Effector CD4-positive, alpha-beta T cell (primary cell): ENCODE measurements at regions not wholly inside any gene's neighbourhood (a gene's known extent, or its start where the extent isn't known, plus 50 kb on each side); places are given as distances from the start of the nearest gene placed in this dataset.
"Not testable (repeated sequence)": the region's sequence is repeated elsewhere in the genome, so short reads cannot be mapped to it uniquely, and the experiment has no call there.

Experiments used
- DNase-seq: peaks from one replicate; pipeline ENCODE4 v3.0.0-alpha.2; 2020

- DNase-seq, result no peak
Measured at GRCh38 chr5:163185315-163185714, 252.1 kb upstream of the CCNG1 start.

GRCh38 chr5:163189023-163189553 lies 248.3 kb upstream of the CCNG1 start:
- no peak for DNase-seq

GRCh38 chr5:163190283-163190682 lies 247.1 kb upstream of the CCNG1 start:
- DNase-seq, result no peak

GRCh38 chr5:163190784-163191183 lies 246.6 kb upstream of the CCNG1 start:
- no peak for DNase-seq

- DNase-seq, result no peak
Measured at GRCh38 chr5:163193886-163194285, 243.5 kb upstream of the CCNG1 start.

- DNase-seq, result no peak
Measured at GRCh38 chr5:163205645-163206044, 231.8 kb upstream of the CCNG1 start.

- no peak for DNase-seq
Measured at GRCh38 chr5:163221581-163221980, 215.8 kb upstream of the CCNG1 start.

GRCh38 chr5:163222982-163223381 lies 214.4 kb upstream of the CCNG1 start:
- DNase-seq, result no peak

- no peak for DNase-seq
Measured at GRCh38 chr5:163244445-163244987, 192.9 kb upstream of the CCNG1 start.

GRCh38 chr5:163245584-163245983 lies 191.8 kb upstream of the CCNG1 start:
- DNase-seq, result no peak

- no peak for DNase-seq
Measured at GRCh38 chr5:163248333-163248732, 189.1 kb upstream of the CCNG1 start.

- no peak for DNase-seq
Measured at GRCh38 chr5:163248871-163249270, 188.5 kb upstream of the CCNG1 start.

- DNase-seq, result no peak
Measured at GRCh38 chr5:163252950-163253349, 184.4 kb upstream of the CCNG1 start.

- no peak for DNase-seq
Measured at GRCh38 chr5:163259495-163259894, 177.9 kb upstream of the CCNG1 start.

- DNase-seq, result no peak
Measured at GRCh38 chr5:163260471-163260870, 176.9 kb upstream of the CCNG1 start.

- no peak for DNase-seq
Measured at GRCh38 chr5:163260961-163261360, 176.4 kb upstream of the CCNG1 start.

GRCh38 chr5:163261647-163262269 lies 175.6 kb upstream of the CCNG1 start:
- DNase-seq, result no peak

GRCh38 chr5:163266249-163266648 lies 171.1 kb upstream of the CCNG1 start:
- DNase-seq, result not testable (repeated sequence)

GRCh38 chr5:163269624-163270023 lies 167.8 kb upstream of the CCNG1 start:
- DNase-seq, result no peak

GRCh38 chr5:163276466-163276865 lies 160.9 kb upstream of the CCNG1 start:
- DNase-seq, result no peak

- not testable (repeated sequence) for DNase-seq
Measured at GRCh38 chr5:163280897-163281296, 156.5 kb upstream of the CCNG1 start.

- no peak for DNase-seq
Measured at GRCh38 chr5:163281512-163281911, 155.9 kb upstream of the CCNG1 start.

- no peak for DNase-seq
Measured at GRCh38 chr5:163293836-163294235, 143.6 kb upstream of the CCNG1 start.

GRCh38 chr5:163303718-163304117 lies 133.7 kb upstream of the CCNG1 start:
- DNase-seq, result no peak

- no peak for DNase-seq
Measured at GRCh38 chr5:163305655-163306054, 131.7 kb upstream of the CCNG1 start.
